GM13977 (cell line): ENCODE measurements at regions not wholly inside any gene's neighbourhood (a gene's known extent, or its start where the extent isn't known, plus 50 kb on each side); places are given as distances from the start of the nearest gene placed in this dataset.

Experiments
- DNase-seq: peaks from one replicate; pipeline ENCODE4 v3.0.0; 2012; ENCODE audit warnings: low spot score
- CTCF ChIP-seq: IDR thresholded peaks from 2 replicates; pipeline ENCODE4 v1.5.1; 2012; ENCODE audit warnings: mild to moderate bottlenecking, control low read depth; ENCODE audit not compliant: insufficient read depth; ENCODE audit errors: extremely low read depth, missing control alignments
- in situ Hi-C: fragments of 300-500 bp; cut with MboI; formaldehyde crosslinking; loops from one replicate; pipeline ENCODE4 v1.12.0; 2022; ENCODE audit warnings: low sequenced_read_pairs, low pct_unique_long_range_greater_than_20kb, mixed read lengths, inconsistent platforms; ENCODE audit not compliant: unreplicated experiment

- in situ Hi-C loops, result no loop called here
- no peak for TF ChIP-seq CTCF
- DNase-seq, result no peak
Observed at GRCh38 chr17:45689451-45689850, 94.7 kb upstream of the CRHR1 start.

- in situ Hi-C loops, result no loop called here
- no peak for TF ChIP-seq CTCF
- DNase-seq, result no peak
Observed at GRCh38 chr17:45690625-45691275, 93.4 kb upstream of the CRHR1 start.

- no peak for TF ChIP-seq CTCF
- DNase-seq, result no peak
- in situ Hi-C loops, result no loop called here
Observed at GRCh38 chr17:45692661-45693060, 91.5 kb upstream of the CRHR1 start.

GRCh38 chr17:45693792-45694191 is 90.3 kb upstream of the CRHR1 start:
- in situ Hi-C loops, result no loop called here
- no peak for DNase-seq
- no peak for TF ChIP-seq CTCF

GRCh38 chr17:45696442-45696841 is 87.7 kb upstream of the CRHR1 start:
- in situ Hi-C loops, result no loop called here
- no peak for TF ChIP-seq CTCF
- peak; percentile 19 for DNase-seq

GRCh38 chr17:45697076-45697475 is 87.0 kb upstream of the CRHR1 start:
- in situ Hi-C loops, result no loop called here
- no peak for DNase-seq
- TF ChIP-seq CTCF, result no peak
